Peyer's patch (tissue), 4 donors: ENCODE measurements at regions not wholly inside any gene's neighbourhood (a gene's known extent, or its start where the extent isn't known, plus 50 kb on each side); places are given as distances from the start of the nearest gene placed in this dataset.

Experiments
- CTCF ChIP-seq, 6 experiments: fragments of 450-650 bp in 4 of 6; fragments of 200-600 bp in 2 of 6; sonication (generic) in 1 of 6; IDR thresholded peaks; one replicate each; pipeline ENCODE4 v1.5.1; 2017 to 2019; ENCODE audit warnings: antibody characterized with exemption in 6 of 6, mild to moderate bottlenecking in 3 of 6, moderate library complexity in 1 of 6
- POLR2A ChIP-seq, 2 donors: fragments of 450-650 bp; IDR thresholded peaks; one replicate each; pipeline ENCODE4 v1.5.1; 2017; ENCODE audit warnings: antibody characterized with exemption in 2 of 2, mild to moderate bottlenecking in 2 of 2, moderate library complexity in 2 of 2

- TF ChIP-seq CTCF (IDR thresholded peaks at IDR 0.05) (no peak), POLR2A (IDR thresholded peaks at IDR 0.05) (no peak)
These were observed 701.7 kb downstream of the RWDD3 start for GRCh38 chr1:95935719-95936118.
